ENCODE measurements at regions not wholly inside any gene's neighbourhood (a gene's known extent, or its start where the extent isn't known, plus 50 kb on each side); places are given as distances from the start of the nearest gene placed in this dataset.

- TF ChIP-seq POLR2A (IDR thresholded peaks at IDR 0.05): no peak
- TF ChIP-seq, protein P1, sequence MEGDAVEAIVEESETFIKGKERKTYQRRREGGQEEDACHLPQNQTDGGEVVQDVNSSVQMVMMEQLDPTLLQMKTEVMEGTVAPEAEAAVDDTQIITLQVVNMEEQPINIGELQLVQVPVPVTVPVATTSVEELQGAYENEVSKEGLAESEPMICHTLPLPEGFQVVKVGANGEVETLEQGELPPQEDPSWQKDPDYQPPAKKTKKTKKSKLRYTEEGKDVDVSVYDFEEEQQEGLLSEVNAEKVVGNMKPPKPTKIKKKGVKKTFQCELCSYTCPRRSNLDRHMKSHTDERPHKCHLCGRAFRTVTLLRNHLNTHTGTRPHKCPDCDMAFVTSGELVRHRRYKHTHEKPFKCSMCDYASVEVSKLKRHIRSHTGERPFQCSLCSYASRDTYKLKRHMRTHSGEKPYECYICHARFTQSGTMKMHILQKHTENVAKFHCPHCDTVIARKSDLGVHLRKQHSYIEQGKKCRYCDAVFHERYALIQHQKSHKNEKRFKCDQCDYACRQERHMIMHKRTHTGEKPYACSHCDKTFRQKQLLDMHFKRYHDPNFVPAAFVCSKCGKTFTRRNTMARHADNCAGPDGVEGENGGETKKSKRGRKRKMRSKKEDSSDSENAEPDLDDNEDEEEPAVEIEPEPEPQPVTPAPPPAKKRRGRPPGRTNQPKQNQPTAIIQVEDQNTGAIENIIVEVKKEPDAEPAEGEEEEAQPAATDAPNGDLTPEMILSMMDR (IDR thresholded peaks at IDR 0.05): no peak
- TF ChIP-seq EP300 (IDR thresholded peaks at IDR 0.05): no peak
These were observed 216.4 kb downstream of the SLITRK5 start for GRCh38 chr13:87887459-87888123.

All from gastroesophageal sphincter (tissue), 3 donors.